Progenitor cell of endocrine pancreas (in vitro differentiated cells): ENCODE measurements at regions not wholly inside any gene's neighbourhood (a gene's known extent, or its start where the extent isn't known, plus 50 kb on each side); places are given as distances from the start of the nearest gene placed in this dataset.

ENCODE experiments used
- DNase-seq: peaks from one replicate; pipeline ENCODE4 v3.0.0; 2021; ENCODE audit warnings: low spot score; ENCODE audit not compliant: unreplicated experiment
- H3K27ac Mint-ChIP-seq: 2 replicates; pipeline ENCODE4 v1.8.0; 2021; ENCODE audit warnings: mild to moderate bottlenecking, moderate library complexity, mixed read lengths
- H3K27me3 Mint-ChIP-seq: 2 replicates; pipeline ENCODE4 v1.8.0; 2021; ENCODE audit warnings: mixed read lengths
- H3K36me3 Mint-ChIP-seq: 2 replicates; pipeline ENCODE4 v1.8.0; 2022; ENCODE audit warnings: mixed read lengths; ENCODE audit not compliant: insufficient read depth
- H3K4me1 Mint-ChIP-seq: 2 replicates; pipeline ENCODE4 v1.8.0; 2021; ENCODE audit warnings: low read depth, mixed read lengths
- H3K4me3 Mint-ChIP-seq: 2 replicates; pipeline ENCODE4 v1.8.0; 2021; ENCODE audit warnings: low read depth, mild to moderate bottlenecking, moderate library complexity, mixed read lengths
- H3K9me3 Mint-ChIP-seq: 2 replicates; pipeline ENCODE4 v1.8.0; 2021; ENCODE audit warnings: low read depth, mixed read lengths
- TF ChIP-seq, protein P1 (sequence below): fragments of 200-600 bp; sonication (generic); IDR thresholded peaks from one replicate; pipeline ENCODE4 v1.5.0; 2021; ENCODE audit warnings: antibody characterized with exemption, mild to moderate bottlenecking; ENCODE audit not compliant: unreplicated experiment

DNA sequence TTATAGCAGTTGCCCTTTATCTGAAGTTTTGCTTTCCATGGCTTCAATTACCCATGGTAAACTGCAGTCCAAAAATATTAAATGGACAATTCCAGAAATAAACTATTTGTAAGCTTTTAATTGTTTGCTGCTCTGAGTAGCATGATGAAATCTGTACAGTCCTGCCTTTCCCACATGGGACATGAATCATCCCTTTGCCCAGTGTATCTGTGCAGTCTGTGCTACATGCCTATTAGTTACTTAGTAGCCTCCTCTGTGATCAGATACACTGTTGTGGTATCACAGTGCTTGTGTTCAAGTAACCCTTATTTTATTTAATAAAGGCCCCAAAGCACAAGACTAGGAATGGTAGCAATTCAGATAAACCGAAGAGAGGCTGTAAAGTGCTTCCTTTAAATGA lies 810.6 kb upstream of the PIK3C3 start:
- H3K9me3 Mint-ChIP-seq, result peaks cover 2% of the 10 kb centered on the region
- DNase-seq, result no peak
- H3K4me3 Mint-ChIP-seq, result no peak overlapping the region
- peaks cover 19% of the 10 kb centered on the region for H3K4me1 Mint-ChIP-seq
- no peaks in the 10 kb centered on the region for H3K36me3 Mint-ChIP-seq
- no peak overlapping the region for H3K27ac Mint-ChIP-seq
- H3K27me3 Mint-ChIP-seq, result no peaks in the 10 kb centered on the region
- TF ChIP-seq, protein P1, sequence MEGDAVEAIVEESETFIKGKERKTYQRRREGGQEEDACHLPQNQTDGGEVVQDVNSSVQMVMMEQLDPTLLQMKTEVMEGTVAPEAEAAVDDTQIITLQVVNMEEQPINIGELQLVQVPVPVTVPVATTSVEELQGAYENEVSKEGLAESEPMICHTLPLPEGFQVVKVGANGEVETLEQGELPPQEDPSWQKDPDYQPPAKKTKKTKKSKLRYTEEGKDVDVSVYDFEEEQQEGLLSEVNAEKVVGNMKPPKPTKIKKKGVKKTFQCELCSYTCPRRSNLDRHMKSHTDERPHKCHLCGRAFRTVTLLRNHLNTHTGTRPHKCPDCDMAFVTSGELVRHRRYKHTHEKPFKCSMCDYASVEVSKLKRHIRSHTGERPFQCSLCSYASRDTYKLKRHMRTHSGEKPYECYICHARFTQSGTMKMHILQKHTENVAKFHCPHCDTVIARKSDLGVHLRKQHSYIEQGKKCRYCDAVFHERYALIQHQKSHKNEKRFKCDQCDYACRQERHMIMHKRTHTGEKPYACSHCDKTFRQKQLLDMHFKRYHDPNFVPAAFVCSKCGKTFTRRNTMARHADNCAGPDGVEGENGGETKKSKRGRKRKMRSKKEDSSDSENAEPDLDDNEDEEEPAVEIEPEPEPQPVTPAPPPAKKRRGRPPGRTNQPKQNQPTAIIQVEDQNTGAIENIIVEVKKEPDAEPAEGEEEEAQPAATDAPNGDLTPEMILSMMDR, result no peak

DNA sequence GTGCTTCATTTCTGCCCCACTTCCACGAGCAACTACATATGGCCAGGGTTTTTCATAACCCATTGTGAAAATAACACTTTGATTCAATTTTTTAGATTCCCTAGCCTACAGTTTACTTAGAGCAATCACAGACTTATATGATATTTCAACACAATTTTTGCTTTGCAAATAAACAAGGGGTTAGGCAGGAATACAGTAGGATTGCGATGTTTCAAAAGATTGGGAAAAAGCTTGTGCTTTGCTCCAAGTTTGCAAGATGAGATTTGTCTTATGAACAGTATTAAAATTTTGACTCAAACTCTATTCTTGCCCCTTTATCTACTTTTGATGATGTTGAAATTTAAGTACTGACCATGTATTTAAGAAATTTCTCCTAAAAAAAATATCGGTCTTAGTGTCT lies 814.5 kb upstream of the PIK3C3 start:
- H3K27ac Mint-ChIP-seq, result no peak overlapping the region
- H3K4me3 Mint-ChIP-seq, result no peak overlapping the region
- H3K27me3 Mint-ChIP-seq, result no peaks in the 10 kb centered on the region
- no peak for DNase-seq
- no peaks in the 10 kb centered on the region for H3K9me3 Mint-ChIP-seq
- H3K36me3 Mint-ChIP-seq, result no peaks in the 10 kb centered on the region
- H3K4me1 Mint-ChIP-seq, result peaks cover 1% of the 10 kb centered on the region
- TF ChIP-seq, protein P1, result no peak

DNA sequence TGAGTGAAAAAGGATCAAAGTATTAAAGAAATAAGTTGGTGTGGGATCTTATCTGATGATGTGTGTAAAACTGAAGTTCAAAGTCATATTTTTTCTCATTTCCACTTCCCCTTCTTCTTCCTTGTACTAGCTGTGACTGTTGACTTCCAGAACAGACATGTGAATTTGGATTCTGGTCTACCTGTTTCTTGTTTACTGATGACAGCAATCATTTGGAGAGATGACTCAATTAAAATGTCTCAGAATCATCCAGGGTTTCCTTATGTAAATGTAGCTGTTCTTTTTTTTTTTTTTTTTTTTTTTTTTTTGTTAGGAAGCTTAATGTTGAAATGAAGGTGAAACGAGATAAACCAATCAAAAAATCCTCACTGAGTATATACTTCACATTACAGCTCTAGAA lies 819.9 kb upstream of the PIK3C3 start:
- TF ChIP-seq, protein P1, result no peak
- Mint-ChIP-seq H3K36me3 (no peaks in the 10 kb centered on the region), H3K4me1 (no peaks in the 10 kb centered on the region), H3K9me3 (no peaks in the 10 kb centered on the region), H3K27me3 (no peaks in the 10 kb centered on the region), H3K4me3 (no peak overlapping the region), H3K27ac (no peak overlapping the region)
- DNase-seq, result no peak

DNA sequence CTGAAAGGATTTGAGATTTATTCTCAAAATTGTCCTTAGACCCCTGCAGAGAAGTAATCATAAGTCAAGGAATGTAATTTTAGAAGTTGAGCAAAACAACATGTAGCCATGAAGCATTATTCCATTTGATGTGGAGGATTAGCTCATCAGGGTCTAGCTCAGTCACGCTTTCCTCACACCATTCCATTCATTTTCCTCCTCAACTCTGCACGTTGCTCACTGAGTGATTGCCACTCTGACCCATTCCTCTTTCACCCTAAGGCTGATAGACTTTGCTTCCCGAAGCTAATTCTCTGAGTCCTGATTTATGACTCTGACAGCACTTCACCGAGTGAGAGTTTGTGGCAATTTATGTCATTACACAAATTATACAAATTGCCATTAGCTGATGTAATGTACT lies 820.6 kb upstream of the PIK3C3 start:
- no peaks in the 10 kb centered on the region for H3K36me3 Mint-ChIP-seq
- no peak overlapping the region for H3K27ac Mint-ChIP-seq
- no peak for DNase-seq
- no peak overlapping the region for H3K4me3 Mint-ChIP-seq
- no peaks in the 10 kb centered on the region for H3K27me3 Mint-ChIP-seq
- no peaks in the 10 kb centered on the region for H3K4me1 Mint-ChIP-seq
- no peaks in the 10 kb centered on the region for H3K9me3 Mint-ChIP-seq
- TF ChIP-seq, protein P1, result no peak

DNA sequence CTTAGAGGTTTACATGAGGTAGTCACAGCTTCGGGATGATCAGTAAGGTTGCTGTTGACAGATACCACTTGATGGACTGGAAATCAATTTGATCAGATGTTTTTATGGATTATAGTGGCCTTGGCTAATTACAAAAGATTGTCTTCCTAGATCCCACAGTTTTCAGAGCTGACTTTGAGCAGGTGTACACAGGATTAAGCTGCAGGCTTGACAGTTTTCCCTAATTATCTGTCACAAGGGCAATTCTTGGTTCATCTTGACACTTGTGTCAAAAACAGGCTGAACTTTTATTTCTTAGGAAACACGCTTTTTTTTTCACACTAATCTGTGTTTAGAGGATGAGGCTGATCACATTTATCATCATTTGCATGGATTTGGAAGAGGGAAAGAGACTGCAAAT lies 824.0 kb upstream of the PIK3C3 start:
- Mint-ChIP-seq H3K4me1 (no peaks in the 10 kb centered on the region), H3K27me3 (no peaks in the 10 kb centered on the region), H3K9me3 (no peaks in the 10 kb centered on the region), H3K36me3 (no peaks in the 10 kb centered on the region), H3K4me3 (no peak overlapping the region), H3K27ac (no peak overlapping the region)
- no peak for DNase-seq
- TF ChIP-seq, protein P1, result no peak

DNA sequence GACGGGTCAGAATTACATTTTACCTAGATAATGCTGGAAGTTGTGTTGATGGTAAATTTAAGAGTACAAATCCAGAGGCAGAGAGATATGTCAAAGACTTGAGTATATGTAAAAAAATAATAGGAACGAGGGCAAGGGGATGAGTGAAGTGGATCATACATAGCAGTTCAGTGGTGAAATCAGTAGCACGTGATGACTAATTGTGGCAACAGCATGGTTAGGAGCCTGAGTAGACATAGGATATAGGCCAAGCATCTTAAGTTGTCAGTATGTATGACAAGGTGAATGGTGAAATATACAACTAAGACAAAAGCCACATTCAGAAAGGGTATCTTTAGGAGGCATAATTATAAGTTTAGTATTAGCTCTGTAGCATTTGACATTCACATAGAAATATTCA lies 826.5 kb upstream of the PIK3C3 start:
- Mint-ChIP-seq H3K4me3 (no peak overlapping the region), H3K36me3 (no peaks in the 10 kb centered on the region), H3K27me3 (no peaks in the 10 kb centered on the region), H3K9me3 (no peaks in the 10 kb centered on the region), H3K4me1 (no peaks in the 10 kb centered on the region), H3K27ac (no peak overlapping the region)
- DNase-seq, result no peak
- TF ChIP-seq, protein P1, result no peak
